Stimulated activated naive CD8-positive, alpha-beta T cell treated with anti-CD3 and anti-CD28 coated beads, Interleukin-15, amount 100 ng/mL, for 72 hours (primary cell): ENCODE measurements at regions not wholly inside any gene's neighbourhood (a gene's known extent, or its start where the extent isn't known, plus 50 kb on each side); places are given as distances from the start of the nearest gene placed in this dataset.
A peak's percentile ranks its signal among the peaks of the same experiment; 100 is the strongest.

ENCODE experiments used
- ATAC-seq: fragments of 150-1000 bp; cut with Tn5 transposase; 2 replicates; pipeline ENCODE4 v1.10.0; 2021; ENCODE audit warnings: mild to moderate bottlenecking, moderate library complexity
- DNase-seq, 2 donors: peaks; one replicate each; pipeline ENCODE4 v3.0.0; 2021 to 2022
- H3K27ac Mint-ChIP-seq, 2 donors: one replicate each; pipeline ENCODE4 v1.8.0; 2022; ENCODE audit warnings: mild to moderate bottlenecking in 2 of 2, mixed read lengths in 2 of 2, moderate library complexity in 2 of 2
- H3K27me3 Mint-ChIP-seq: one replicate; pipeline ENCODE4 v1.8.0; 2022; ENCODE audit warnings: mixed read lengths
- H3K4me1 Mint-ChIP-seq: one replicate; pipeline ENCODE4 v1.8.0; 2022; ENCODE audit warnings: mild to moderate bottlenecking, mixed read lengths
- H3K4me3 Mint-ChIP-seq, 2 donors: one replicate each; pipeline ENCODE4 v1.8.0; 2022; ENCODE audit warnings: mild to moderate bottlenecking in 2 of 2, mixed read lengths in 2 of 2, moderate library complexity in 1 of 2
- H3K9me3 Mint-ChIP-seq, 2 donors: one replicate each; pipeline ENCODE4 v1.8.0; 2022; ENCODE audit warnings: mixed read lengths in 2 of 2

- ATAC-seq (no peak), DNase-seq (no peak)
- Mint-ChIP-seq H3K27me3 (no peaks in the 10 kb centered on the region), H3K9me3 (no peaks in the 10 kb centered on the region), H3K4me1 (peaks cover 43% of the 10 kb centered on the region), H3K4me3 (no peak overlapping the region), H3K27ac (no peak overlapping the region)
Observed at GRCh38 chr2:12513339-12513738, 203.4 kb upstream of the TRIB2 start.

- H3K4me1 Mint-ChIP-seq: peaks cover 34% of the 10 kb centered on the region
- ATAC-seq: no peak
Observed at GRCh38 chr2:12514168-12514567, 202.6 kb upstream of the TRIB2 start.

GRCh38 chr2:12514631-12515437, 201.9 kb upstream of the TRIB2 start:
- Mint-ChIP-seq H3K27ac (peak overlapping the region; percentile 3 to 49), H3K4me1 (peaks cover 34% of the 10 kb centered on the region)
- DNase-seq: no peak

More at GRCh38 chr2:12514168-12514567, 202.6 kb upstream of the TRIB2 start:
- Mint-ChIP-seq H3K4me3 (no peak overlapping the region), H3K27ac (no peak overlapping the region), H3K9me3 (no peaks in the 10 kb centered on the region), H3K27me3 (no peaks in the 10 kb centered on the region)
- no peak for DNase-seq

DNA sequence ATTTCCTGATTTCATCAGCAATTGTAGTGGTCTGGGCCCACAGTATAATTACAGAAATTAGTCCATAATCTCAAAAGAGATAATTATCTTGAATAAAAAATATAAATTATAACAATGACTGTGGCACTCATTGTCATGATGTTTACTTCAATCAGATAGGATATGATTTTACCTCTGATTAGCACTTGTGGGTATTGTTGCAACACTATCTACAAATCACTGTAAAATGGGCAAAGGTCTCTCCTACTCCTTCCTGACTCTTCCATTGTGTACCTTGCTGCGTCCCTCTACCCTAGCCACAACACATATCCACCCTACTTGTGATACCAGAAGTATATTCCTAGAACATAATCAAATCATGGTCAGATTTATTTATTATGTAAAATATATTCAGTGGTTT, 200.9 kb upstream of the TRIB2 start:
- H3K27ac Mint-ChIP-seq: no peak overlapping the region
- peaks cover 27% of the 10 kb centered on the region for H3K4me1 Mint-ChIP-seq
- no peak overlapping the region for H3K4me3 Mint-ChIP-seq
- H3K9me3 Mint-ChIP-seq: no peaks in the 10 kb centered on the region
- DNase-seq (no peak), ATAC-seq (no peak)
- H3K27me3 Mint-ChIP-seq: no peaks in the 10 kb centered on the region

More at GRCh38 chr2:12514631-12515437, 201.9 kb upstream of the TRIB2 start:
- H3K4me3 Mint-ChIP-seq: no peak overlapping the region
- peak; percentile 53 for ATAC-seq
- H3K9me3 Mint-ChIP-seq: no peaks in the 10 kb centered on the region
- H3K27me3 Mint-ChIP-seq: no peaks in the 10 kb centered on the region

- no peaks in the 10 kb centered on the region for H3K27me3 Mint-ChIP-seq
- H3K27ac Mint-ChIP-seq: peak overlapping the region in 1 of 2 donors; percentile 46
- DNase-seq (no peak), ATAC-seq (no peak)
- no peak overlapping the region for H3K4me3 Mint-ChIP-seq
- peaks cover 14% of the 10 kb centered on the region for H3K4me1 Mint-ChIP-seq
- no peaks in the 10 kb centered on the region for H3K9me3 Mint-ChIP-seq
Observed at GRCh38 chr2:12533337-12534005, 183.3 kb upstream of the TRIB2 start.

DNA sequence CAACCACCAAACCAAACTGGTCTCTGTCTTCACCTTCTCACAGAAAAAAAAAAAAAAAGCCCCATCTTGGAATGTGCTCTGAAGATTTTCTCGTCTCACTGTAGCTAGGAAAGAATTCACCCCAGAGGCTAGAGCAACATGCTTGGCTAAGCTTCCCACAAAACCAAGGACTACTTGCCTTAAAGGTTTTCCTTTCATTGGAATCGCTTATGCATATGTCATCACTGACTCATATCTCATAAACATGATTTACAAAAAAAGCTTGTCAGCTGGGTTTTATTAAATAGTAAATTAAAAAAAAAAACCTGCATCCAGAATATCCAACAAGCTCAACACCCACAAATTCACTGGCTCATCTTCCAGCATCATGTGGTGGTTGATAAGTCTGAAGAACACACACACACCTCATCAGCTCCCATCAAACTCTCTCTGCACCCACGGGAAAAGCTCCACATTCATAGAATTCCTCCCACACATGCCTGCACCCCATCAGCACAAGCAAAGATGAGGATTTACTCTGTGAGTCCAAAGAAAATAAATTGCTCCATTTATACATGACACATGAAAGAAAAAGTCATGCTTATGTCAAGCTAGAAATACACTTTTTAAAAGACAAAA, 182.0 kb upstream of the TRIB2 start:
- no peak overlapping the region for H3K4me3 Mint-ChIP-seq
- no peak for DNase-seq

GRCh38 chr2:12536976-12537375, 179.8 kb upstream of the TRIB2 start:
- DNase-seq (no peak), ATAC-seq (no peak)
- Mint-ChIP-seq H3K4me3 (no peak overlapping the region), H3K27ac (peak overlapping the region in 1 of 2 donors; percentile 50), H3K27me3 (no peaks in the 10 kb centered on the region), H3K4me1 (peaks cover 14% of the 10 kb centered on the region), H3K9me3 (no peaks in the 10 kb centered on the region)

More for the DNA sequence above, 182.0 kb upstream of the TRIB2 start:
- no peaks in the 10 kb centered on the region for H3K9me3 Mint-ChIP-seq
- H3K27ac Mint-ChIP-seq: peak overlapping the region in 1 of 2 donors; percentile 62
- no peaks in the 10 kb centered on the region for H3K27me3 Mint-ChIP-seq
- H3K4me1 Mint-ChIP-seq: peaks cover 14% of the 10 kb centered on the region
- ATAC-seq: no peak

DNA sequence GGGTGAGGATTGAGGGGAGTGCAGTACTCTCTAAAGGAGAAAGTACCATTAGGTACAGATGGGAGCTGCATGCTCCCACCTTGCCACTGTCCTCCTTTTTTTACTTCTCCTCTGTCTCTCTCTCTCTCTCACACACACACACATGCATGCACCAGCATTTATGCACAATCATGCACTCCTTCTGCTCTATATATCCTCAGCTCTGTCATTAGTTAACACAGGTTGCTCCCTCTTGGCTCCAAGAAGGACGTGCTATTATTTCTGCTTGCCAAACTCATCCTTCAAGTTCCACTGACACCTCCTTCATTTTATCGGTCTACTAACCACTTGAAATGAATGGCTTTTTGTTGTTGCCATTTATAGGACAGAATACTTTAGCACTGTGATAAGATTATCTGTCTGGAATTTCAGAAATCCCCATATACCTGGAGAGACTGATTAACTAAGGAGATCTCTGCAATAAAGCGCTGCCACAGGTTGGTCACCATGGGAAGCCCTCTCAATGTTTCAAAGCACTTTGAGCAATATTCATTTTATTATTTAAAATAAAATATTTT, 178.5 kb upstream of the TRIB2 start:
- ATAC-seq (no peak), DNase-seq (no peak)
- Mint-ChIP-seq H3K9me3 (no peaks in the 10 kb centered on the region), H3K4me1 (peaks cover 10% of the 10 kb centered on the region), H3K27me3 (no peaks in the 10 kb centered on the region), H3K27ac (no peak overlapping the region), H3K4me3 (no peak overlapping the region)

GRCh38 chr2:12539336-12539735, 177.4 kb upstream of the TRIB2 start:
- DNase-seq: no peak
- H3K4me3 Mint-ChIP-seq: no peak overlapping the region
- H3K4me1 Mint-ChIP-seq: peaks cover 2% of the 10 kb centered on the region
- no peaks in the 10 kb centered on the region for H3K27me3 Mint-ChIP-seq
- no peaks in the 10 kb centered on the region for H3K9me3 Mint-ChIP-seq
- H3K27ac Mint-ChIP-seq: no peak overlapping the region
- ATAC-seq: no peak

DNA sequence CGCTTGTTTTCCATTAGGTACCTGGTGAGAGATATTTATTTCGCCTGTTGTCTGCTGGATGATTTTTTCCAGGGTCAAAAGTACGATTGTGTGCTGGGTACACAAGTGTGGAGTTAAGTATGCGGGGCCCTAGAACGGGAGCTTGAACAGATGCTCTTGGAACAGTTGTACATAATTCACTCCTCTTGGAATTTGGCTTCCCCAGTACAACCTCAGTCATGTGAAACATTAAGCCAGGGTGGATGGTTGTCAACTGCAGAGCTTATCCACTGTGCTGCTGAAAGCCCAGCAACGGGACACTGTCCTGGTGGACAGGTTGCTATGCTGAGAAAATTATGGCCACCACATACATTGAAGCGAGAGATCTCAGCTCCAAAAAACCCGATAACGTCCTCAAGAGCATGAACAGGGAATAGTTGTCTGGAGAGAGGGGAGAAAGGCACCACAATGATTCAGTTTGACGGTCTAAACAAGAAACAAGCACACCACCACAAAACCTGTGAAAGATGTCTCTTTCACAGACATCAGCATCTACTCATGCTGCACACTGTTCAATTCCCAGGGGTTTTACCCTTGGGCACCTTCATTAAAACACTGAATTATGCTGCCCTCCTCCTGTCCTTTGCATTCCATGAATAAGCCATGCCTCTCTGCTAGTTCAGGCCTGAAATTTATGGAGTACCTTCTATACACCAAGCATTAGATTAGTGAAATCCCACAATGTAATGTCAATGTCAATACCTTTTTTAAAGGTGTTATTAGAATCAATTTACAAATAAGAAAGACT, 176.8 kb upstream of the TRIB2 start:
- Mint-ChIP-seq H3K27ac (no peak overlapping the region), H3K9me3 (no peaks in the 10 kb centered on the region), H3K4me1 (no peaks in the 10 kb centered on the region), H3K27me3 (no peaks in the 10 kb centered on the region), H3K4me3 (no peak overlapping the region)
- DNase-seq (no peak), ATAC-seq (no peak)

- no peak for ATAC-seq
- H3K4me1 Mint-ChIP-seq: no peaks in the 10 kb centered on the region
- H3K4me3 Mint-ChIP-seq: no peak overlapping the region
- no peak for DNase-seq
- peaks cover 0 to 6% of the 10 kb centered on the region in 2 donors for H3K9me3 Mint-ChIP-seq
- H3K27me3 Mint-ChIP-seq: no peaks in the 10 kb centered on the region
- no peak overlapping the region for H3K27ac Mint-ChIP-seq
Observed at GRCh38 chr2:12543076-12543977, 173.4 kb upstream of the TRIB2 start.

GRCh38 chr2:12543978-12544558, 172.7 kb upstream of the TRIB2 start:
- Mint-ChIP-seq H3K4me1 (no peaks in the 10 kb centered on the region), H3K4me3 (no peak overlapping the region), H3K9me3 (peaks cover 0 to 6% of the 10 kb centered on the region in 2 donors), H3K27me3 (no peaks in the 10 kb centered on the region), H3K27ac (no peak overlapping the region)
- no peak for ATAC-seq
- no peak for DNase-seq

GRCh38 chr2:12547566-12548170, 169.1 kb upstream of the TRIB2 start:
- H3K4me1 Mint-ChIP-seq: peaks cover 5% of the 10 kb centered on the region
- H3K27me3 Mint-ChIP-seq: no peaks in the 10 kb centered on the region
- H3K4me3 Mint-ChIP-seq: no peak overlapping the region
- H3K9me3 Mint-ChIP-seq: peaks cover 0 to 19% of the 10 kb centered on the region in 2 donors
- no peak overlapping the region for H3K27ac Mint-ChIP-seq
- no peak for DNase-seq
- ATAC-seq: no peak

DNA sequence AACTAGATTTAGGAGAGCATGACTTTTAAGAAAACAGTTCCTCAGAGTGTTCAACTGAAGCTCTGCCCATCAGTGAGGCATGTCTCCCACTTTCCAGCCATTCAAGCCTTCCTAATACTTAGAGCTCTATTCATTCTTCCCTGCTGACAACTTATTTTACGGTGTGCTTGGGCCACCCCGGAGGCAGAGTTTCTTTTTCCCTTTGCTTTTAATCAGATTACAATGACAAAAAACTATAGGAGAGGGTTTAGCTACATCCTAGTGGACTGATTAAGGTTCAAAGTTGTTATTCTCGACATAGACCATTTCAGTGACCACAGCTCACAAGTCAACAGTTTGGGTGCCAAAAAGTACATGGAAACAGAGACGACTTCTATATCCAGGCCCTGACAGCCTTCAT, 167.8 kb upstream of the TRIB2 start:
- no peak for DNase-seq
- peaks cover 5% of the 10 kb centered on the region for H3K4me1 Mint-ChIP-seq
- peaks cover 0 to 19% of the 10 kb centered on the region in 2 donors for H3K9me3 Mint-ChIP-seq
- ATAC-seq: no peak
- H3K4me3 Mint-ChIP-seq: no peak overlapping the region
- no peak overlapping the region for H3K27ac Mint-ChIP-seq
- H3K27me3 Mint-ChIP-seq: no peaks in the 10 kb centered on the region
